ENCODE measurements at regions not wholly inside any gene's neighbourhood (a gene's known extent, or its start where the extent isn't known, plus 50 kb on each side); places are given as distances from the start of the nearest gene placed in this dataset.

GRCh38 chr6:103367212-103367611 is 1492.5 kb downstream of the HACE1 start:
- TF ChIP-seq EZH2phosphoT487 (IDR thresholded peaks at IDR 0.05; ENCODE audit: low read depth) (no peak), CTCF (IDR thresholded peaks at IDR 0.05; ENCODE audit: low read depth, low read length) (no peak)
